ENCODE measurements at regions not wholly inside any gene's neighbourhood (a gene's known extent, or its start where the extent isn't known, plus 50 kb on each side); places are given as distances from the start of the nearest gene placed in this dataset.

DNA sequence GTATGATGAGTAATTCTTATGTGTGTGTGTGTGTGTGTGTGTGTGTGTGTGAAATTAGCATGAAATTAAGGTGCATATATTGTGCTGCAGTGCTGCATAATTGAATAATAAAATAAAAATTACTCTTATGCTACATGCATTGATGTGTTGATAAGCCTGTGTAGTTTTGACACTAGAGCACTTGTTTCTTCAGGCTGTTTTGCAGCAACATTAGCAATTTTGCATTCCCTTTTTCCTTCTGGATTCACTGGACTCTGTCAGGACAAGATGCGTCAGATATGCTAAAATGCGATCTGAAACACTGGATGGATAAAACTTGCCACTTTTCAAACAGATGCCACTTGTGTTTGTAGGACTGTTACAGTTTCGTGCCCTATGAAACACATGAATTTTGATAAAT lies 175.4 kb upstream of the ATP6AP2 start:
- TF ChIP-seq, protein P1, sequence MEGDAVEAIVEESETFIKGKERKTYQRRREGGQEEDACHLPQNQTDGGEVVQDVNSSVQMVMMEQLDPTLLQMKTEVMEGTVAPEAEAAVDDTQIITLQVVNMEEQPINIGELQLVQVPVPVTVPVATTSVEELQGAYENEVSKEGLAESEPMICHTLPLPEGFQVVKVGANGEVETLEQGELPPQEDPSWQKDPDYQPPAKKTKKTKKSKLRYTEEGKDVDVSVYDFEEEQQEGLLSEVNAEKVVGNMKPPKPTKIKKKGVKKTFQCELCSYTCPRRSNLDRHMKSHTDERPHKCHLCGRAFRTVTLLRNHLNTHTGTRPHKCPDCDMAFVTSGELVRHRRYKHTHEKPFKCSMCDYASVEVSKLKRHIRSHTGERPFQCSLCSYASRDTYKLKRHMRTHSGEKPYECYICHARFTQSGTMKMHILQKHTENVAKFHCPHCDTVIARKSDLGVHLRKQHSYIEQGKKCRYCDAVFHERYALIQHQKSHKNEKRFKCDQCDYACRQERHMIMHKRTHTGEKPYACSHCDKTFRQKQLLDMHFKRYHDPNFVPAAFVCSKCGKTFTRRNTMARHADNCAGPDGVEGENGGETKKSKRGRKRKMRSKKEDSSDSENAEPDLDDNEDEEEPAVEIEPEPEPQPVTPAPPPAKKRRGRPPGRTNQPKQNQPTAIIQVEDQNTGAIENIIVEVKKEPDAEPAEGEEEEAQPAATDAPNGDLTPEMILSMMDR (IDR thresholded peaks at IDR 0.05) = no peak
- no peak for TF ChIP-seq POLR2A (IDR thresholded peaks at IDR 0.05)
